ENCODE measurements at regions not wholly inside any gene's neighbourhood (a gene's known extent, or its start where the extent isn't known, plus 50 kb on each side); places are given as distances from the start of the nearest gene placed in this dataset.

GRCh38 chr4:132542228-132542627 is 606.9 kb upstream of the PCDH10 start:
- no peak overlapping the region for H2BK15ac ChIP-seq (ENCODE audit: low read depth, low read length)
- no peaks in the 10 kb centered on the region for H3K79me2 ChIP-seq (ENCODE audit: insufficient read depth, low read length)
- Mint-ChIP-seq H3K36me3 (ENCODE audit: insufficient read depth in 1 of 3, low read depth in 3 of 3) (peaks cover 7 to 16% (median 12%) of the 10 kb centered on the region in 3 experiments), H3K4me1 (no peaks in the 10 kb centered on the region), H3K9me3 (peaks cover 10 to 16% of the 10 kb centered on the region in 2 experiments; a peak in 4 of 5 replicates), H3K27me3 (ENCODE audit: low read depth) (no peaks in the 10 kb centered on the region), H3K4me3 (no peak overlapping the region), H3K27ac (no peak overlapping the region)
- no peaks in the 10 kb centered on the region for H3K23me2 ChIP-seq (ENCODE audit: insufficient read length, low read depth, low read length, poor library complexity, severe bottlenecking)
- no peak overlapping the region for H3K18ac ChIP-seq (ENCODE audit: insufficient read length, low read depth, low read length)
- no peak overlapping the region for H4K8ac ChIP-seq (replicated peaks; ENCODE audit: insufficient read length, low read depth, low read length)
- H3K14ac ChIP-seq (ENCODE audit: insufficient read depth, low read length), result no peak overlapping the region
- H3K4ac ChIP-seq (ENCODE audit: low read depth, low read length), result no peak overlapping the region
- H2BK5ac ChIP-seq (ENCODE audit: insufficient read length, low read length), result no peak overlapping the region
- no peak overlapping the region for H3K9ac ChIP-seq (ENCODE audit: extremely low read depth, insufficient read length, low read length)
- no peak overlapping the region for H2BK120ac ChIP-seq (ENCODE audit: low read depth, low read length, poor library complexity, severe bottlenecking)
- no peak overlapping the region for H2BK20ac ChIP-seq (ENCODE audit: low read depth, low read length, poor library complexity, severe bottlenecking)
- H3K27ac ChIP-seq (ENCODE audit: insufficient read length, low read depth, low read length), result no peak overlapping the region
- no peaks in the 10 kb centered on the region for H3K4me1 ChIP-seq (ENCODE audit: insufficient read depth, low read length)
- H2AFZ ChIP-seq (ENCODE audit: low read length), result no peak overlapping the region
- TF ChIP-seq, protein P1, sequence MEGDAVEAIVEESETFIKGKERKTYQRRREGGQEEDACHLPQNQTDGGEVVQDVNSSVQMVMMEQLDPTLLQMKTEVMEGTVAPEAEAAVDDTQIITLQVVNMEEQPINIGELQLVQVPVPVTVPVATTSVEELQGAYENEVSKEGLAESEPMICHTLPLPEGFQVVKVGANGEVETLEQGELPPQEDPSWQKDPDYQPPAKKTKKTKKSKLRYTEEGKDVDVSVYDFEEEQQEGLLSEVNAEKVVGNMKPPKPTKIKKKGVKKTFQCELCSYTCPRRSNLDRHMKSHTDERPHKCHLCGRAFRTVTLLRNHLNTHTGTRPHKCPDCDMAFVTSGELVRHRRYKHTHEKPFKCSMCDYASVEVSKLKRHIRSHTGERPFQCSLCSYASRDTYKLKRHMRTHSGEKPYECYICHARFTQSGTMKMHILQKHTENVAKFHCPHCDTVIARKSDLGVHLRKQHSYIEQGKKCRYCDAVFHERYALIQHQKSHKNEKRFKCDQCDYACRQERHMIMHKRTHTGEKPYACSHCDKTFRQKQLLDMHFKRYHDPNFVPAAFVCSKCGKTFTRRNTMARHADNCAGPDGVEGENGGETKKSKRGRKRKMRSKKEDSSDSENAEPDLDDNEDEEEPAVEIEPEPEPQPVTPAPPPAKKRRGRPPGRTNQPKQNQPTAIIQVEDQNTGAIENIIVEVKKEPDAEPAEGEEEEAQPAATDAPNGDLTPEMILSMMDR (conservative IDR thresholded peaks at IDR 0.05), result no peak
- H4K5ac ChIP-seq (ENCODE audit: insufficient read length, low read depth, low read length), result no peak overlapping the region
- no peaks in the 10 kb centered on the region for H3K79me1 ChIP-seq (ENCODE audit: insufficient read depth, low read depth, low read length, poor library complexity, severe bottlenecking)
- no peaks in the 10 kb centered on the region for H3K27me3 ChIP-seq (ENCODE audit: insufficient read depth, low read length)
- H3K9me3 ChIP-seq (ENCODE audit: control insufficient read depth, low read depth, low read length), result no peaks in the 10 kb centered on the region
- H2BK12ac ChIP-seq (ENCODE audit: insufficient read length, low read depth, low read length), result no peak overlapping the region
- H2AK5ac ChIP-seq (ENCODE audit: insufficient read length, low read length), result no peak overlapping the region
- H3K4me2 ChIP-seq (ENCODE audit: insufficient read depth, insufficient read length, low read length), result no peak overlapping the region
- H4K91ac ChIP-seq (ENCODE audit: insufficient read length, low read depth, low read length), result no peak overlapping the region
- no peak overlapping the region for H3T11ph ChIP-seq (ENCODE audit: low read length)
- H3K23ac ChIP-seq (ENCODE audit: insufficient read length, low read depth, low read length), result no peak overlapping the region
- H3K56ac ChIP-seq (ENCODE audit: insufficient read length, low read depth, low read length), result no peak overlapping the region
- H4K20me1 ChIP-seq (ENCODE audit: control insufficient read depth, insufficient read depth, insufficient read length), result no peaks in the 10 kb centered on the region
- DNase-seq, result no peak
